Activated T-helper 9 cell treated with anti-CD3 and anti-CD28 coated beads, Interleukin-2, amount 50 U/mL, for 16 hours (primary cell): ENCODE measurements at regions not wholly inside any gene's neighbourhood (a gene's known extent, or its start where the extent isn't known, plus 50 kb on each side); places are given as distances from the start of the nearest gene placed in this dataset.
"Not testable (repeated sequence)": the region's sequence is repeated elsewhere in the genome, so short reads cannot be mapped to it uniquely, and the experiment has no call there.

Experiments
- DNase-seq: peaks from one replicate; pipeline ENCODE4 v3.0.0-alpha.2; 2020; ENCODE audit warnings: low read depth

GRCh38 chr4:128688033-128688721, 121.3 kb upstream of the JADE1 start:
- DNase-seq = no peak

- DNase-seq = no peak
Measured at GRCh38 chr4:128686810-128687209, 122.7 kb upstream of the JADE1 start.

GRCh38 chr4:128686032-128686465, 123.5 kb upstream of the JADE1 start:
- no peak for DNase-seq

GRCh38 chr4:128684016-128684415, 125.5 kb upstream of the JADE1 start:
- DNase-seq = no peak

GRCh38 chr4:128682942-128683666, 126.4 kb upstream of the JADE1 start:
- DNase-seq = no peak

- no peak for DNase-seq
Measured at GRCh38 chr4:128676095-128676494, 133.4 kb upstream of the JADE1 start.

- DNase-seq = no peak
Measured at GRCh38 chr4:128675083-128675482, 134.4 kb upstream of the JADE1 start.

GRCh38 chr4:128673159-128673558, 136.3 kb upstream of the JADE1 start:
- not testable (repeated sequence) for DNase-seq

- DNase-seq = not testable (repeated sequence)
Measured at GRCh38 chr4:128672596-128672995, 136.9 kb upstream of the JADE1 start.

GRCh38 chr4:128670513-128670912, 139.0 kb upstream of the JADE1 start:
- DNase-seq = no peak

GRCh38 chr4:128668566-128668965, 140.9 kb upstream of the JADE1 start:
- DNase-seq = no peak

- no peak for DNase-seq
Measured at GRCh38 chr4:128665514-128665913, 144.0 kb upstream of the JADE1 start.

- DNase-seq = no peak
Measured at GRCh38 chr4:128663325-128663724, 146.2 kb upstream of the JADE1 start.

- DNase-seq = no peak
Measured at GRCh38 chr4:128661479-128661878, 148.0 kb upstream of the JADE1 start.

GRCh38 chr4:128660361-128661215, 148.9 kb upstream of the JADE1 start:
- DNase-seq = no peak

- no peak for DNase-seq
Measured at GRCh38 chr4:128658214-128658631, 151.3 kb upstream of the JADE1 start.

GRCh38 chr4:128657638-128658037, 151.9 kb upstream of the JADE1 start:
- DNase-seq = no peak

- no peak for DNase-seq
Measured at GRCh38 chr4:128654465-128654864, 155.0 kb upstream of the JADE1 start.

- DNase-seq = no peak
Measured at GRCh38 chr4:128653527-128654444, 155.7 kb upstream of the JADE1 start.

GRCh38 chr4:128649575-128650205, 159.8 kb upstream of the JADE1 start:
- no peak for DNase-seq

- no peak for DNase-seq
Measured at GRCh38 chr4:128649161-128649560, 160.3 kb upstream of the JADE1 start.
